ENCODE measurements at regions not wholly inside any gene's neighbourhood (a gene's known extent, or its start where the extent isn't known, plus 50 kb on each side); places are given as distances from the start of the nearest gene placed in this dataset.

DNA sequence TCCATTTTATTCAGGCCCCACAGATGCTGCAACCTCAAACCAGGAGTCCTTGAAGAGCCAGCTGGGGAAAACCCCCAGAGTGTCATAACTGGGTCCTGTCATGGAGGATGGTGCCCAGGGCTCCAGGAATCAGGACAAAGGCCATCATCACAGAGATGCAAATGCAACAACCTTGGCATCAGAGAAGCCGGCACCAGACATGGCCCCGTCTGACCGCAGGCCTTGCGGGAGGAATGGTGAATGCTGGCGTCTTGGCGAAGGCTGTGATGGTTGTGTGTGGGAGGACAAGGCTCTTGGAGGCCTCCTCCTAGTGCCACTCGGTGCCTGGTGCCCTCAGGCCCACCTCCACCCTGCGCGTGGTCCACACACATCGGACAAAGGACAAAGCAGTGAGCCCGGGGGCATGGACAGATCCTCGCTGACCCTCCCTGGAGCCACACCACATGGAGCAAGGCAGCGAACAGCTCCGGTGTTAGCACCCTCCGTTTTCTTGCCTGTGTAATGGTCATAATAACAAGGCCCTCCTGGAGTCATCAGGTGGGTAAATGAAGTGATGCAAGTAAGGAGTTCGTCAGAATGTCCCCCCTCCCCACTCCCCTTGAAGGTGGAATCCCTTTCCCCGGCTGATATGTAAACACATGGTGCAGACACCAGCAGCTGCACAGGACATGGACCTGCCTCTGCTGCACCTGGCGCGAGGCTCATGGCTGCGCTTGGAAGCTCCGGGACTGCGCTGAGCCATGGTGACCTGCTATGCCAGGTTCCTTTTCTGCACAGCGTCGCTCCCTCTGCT lies 380.7 kb downstream of the IRX2 start:
- TF ChIP-seq POLR2AphosphoS5 (IDR thresholded peaks at IDR 0.05) = no peak
- TF ChIP-seq, protein P1, sequence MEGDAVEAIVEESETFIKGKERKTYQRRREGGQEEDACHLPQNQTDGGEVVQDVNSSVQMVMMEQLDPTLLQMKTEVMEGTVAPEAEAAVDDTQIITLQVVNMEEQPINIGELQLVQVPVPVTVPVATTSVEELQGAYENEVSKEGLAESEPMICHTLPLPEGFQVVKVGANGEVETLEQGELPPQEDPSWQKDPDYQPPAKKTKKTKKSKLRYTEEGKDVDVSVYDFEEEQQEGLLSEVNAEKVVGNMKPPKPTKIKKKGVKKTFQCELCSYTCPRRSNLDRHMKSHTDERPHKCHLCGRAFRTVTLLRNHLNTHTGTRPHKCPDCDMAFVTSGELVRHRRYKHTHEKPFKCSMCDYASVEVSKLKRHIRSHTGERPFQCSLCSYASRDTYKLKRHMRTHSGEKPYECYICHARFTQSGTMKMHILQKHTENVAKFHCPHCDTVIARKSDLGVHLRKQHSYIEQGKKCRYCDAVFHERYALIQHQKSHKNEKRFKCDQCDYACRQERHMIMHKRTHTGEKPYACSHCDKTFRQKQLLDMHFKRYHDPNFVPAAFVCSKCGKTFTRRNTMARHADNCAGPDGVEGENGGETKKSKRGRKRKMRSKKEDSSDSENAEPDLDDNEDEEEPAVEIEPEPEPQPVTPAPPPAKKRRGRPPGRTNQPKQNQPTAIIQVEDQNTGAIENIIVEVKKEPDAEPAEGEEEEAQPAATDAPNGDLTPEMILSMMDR (IDR thresholded peaks at IDR 0.05; ENCODE audit: poor library complexity, severe bottlenecking) = no peak

All from neural cell (in vitro differentiated cells).